HL-60 (cell line): ENCODE measurements at regions not wholly inside any gene's neighbourhood (a gene's known extent, or its start where the extent isn't known, plus 50 kb on each side); places are given as distances from the start of the nearest gene placed in this dataset.

Source experiments
- DNase-seq, 2 experiments: peaks; one replicate each; pipeline ENCODE4 v3.0.0-alpha.2; 2010 to 2020; ENCODE audit warnings: low read depth in 1 of 2, low spot score in 1 of 2
- H3K27ac ChIP-seq: fragments of 250-450 bp; sonication (Bioruptor Pico); replicated peaks from 2 replicates; pipeline ENCODE4 v1.5.1; 2020; ENCODE audit warnings: mild to moderate bottlenecking, moderate library complexity
- H3K27me3 ChIP-seq: fragments of 250-450 bp; sonication (Bioruptor Pico); 2 replicates; pipeline ENCODE4 v1.5.1; 2021; ENCODE audit warnings: mild to moderate bottlenecking, moderate library complexity; ENCODE audit not compliant: insufficient read depth, poor library complexity, severe bottlenecking
- H3K4me3 ChIP-seq: replicated peaks from 2 replicates; pipeline ENCODE4 v1.5.1; 2011; ENCODE audit warnings: mild to moderate bottlenecking, control low read depth, low read length; ENCODE audit not compliant: insufficient read depth
- CTCF ChIP-seq: IDR thresholded peaks from one replicate; pipeline ENCODE4 v1.5.1; 2011; ENCODE audit warnings: low read length, control low read depth, inconsistent platforms; ENCODE audit not compliant: insufficient read depth
- GABPA ChIP-seq: IDR thresholded peaks from 2 replicates; pipeline ENCODE4 v1.6.1; 2012; ENCODE audit warnings: low read depth
- POLR2AphosphoS5 ChIP-seq: IDR thresholded peaks from 2 replicates; pipeline ENCODE4 v1.6.1; 2012; ENCODE audit warnings: low read depth
- REST ChIP-seq: IDR thresholded peaks from 2 replicates; pipeline ENCODE4 v1.6.1; 2012; ENCODE audit warnings: low read depth; ENCODE audit not compliant: insufficient replicate concordance
- SPI1 ChIP-seq: IDR thresholded peaks from 2 replicates; pipeline ENCODE4 v1.6.1; 2012; ENCODE audit warnings: low read depth, mild to moderate bottlenecking, borderline replicate concordance

- H3K4me3 ChIP-seq = no peak overlapping the region
- no peak for DNase-seq
- H3K27me3 ChIP-seq = no peaks in the 10 kb centered on the region
- no peak overlapping the region for H3K27ac ChIP-seq
- TF ChIP-seq REST (no peak), SPI1 (no peak), CTCF (no peak), POLR2AphosphoS5 (no peak), GABPA (no peak)
These were observed 1225.7 kb downstream of the JRKL start for GRCh38 chr11:97615546-97615945.

GRCh38 chr11:97617031-97617430 is 1227.2 kb downstream of the JRKL start:
- H3K27me3 ChIP-seq = no peaks in the 10 kb centered on the region
- DNase-seq = no peak
- TF ChIP-seq SPI1 = no peak
- TF ChIP-seq REST = no peak
- no peak for TF ChIP-seq POLR2AphosphoS5
- TF ChIP-seq CTCF = no peak
- no peak for TF ChIP-seq GABPA
- H3K4me3 ChIP-seq = no peak overlapping the region
- no peak overlapping the region for H3K27ac ChIP-seq

- DNase-seq = no peak
- TF ChIP-seq SPI1 (no peak), CTCF (no peak), GABPA (no peak), REST (no peak)
These were observed 1230.2 kb downstream of the JRKL start for GRCh38 chr11:97620007-97620406.

More at GRCh38 chr11:97620007-97620406, 1230.2 kb downstream of the JRKL start:
- Histone ChIP-seq H3K27ac (no peak overlapping the region), H3K27me3 (no peaks in the 10 kb centered on the region), H3K4me3 (no peak overlapping the region)
